Body of pancreas (tissue), 4 donors: ENCODE measurements at regions not wholly inside any gene's neighbourhood (a gene's known extent, or its start where the extent isn't known, plus 50 kb on each side); places are given as distances from the start of the nearest gene placed in this dataset.

Experiments
- ATAC-seq: fragments of 150-250 bp; one replicate; pipeline ENCODE4 v1.9.1; 2016
- DNase-seq, 4 donors: peaks; one replicate each; pipeline ENCODE4 v3.0.0-alpha.2; 2019
- H3K27ac ChIP-seq, 4 donors: fragments of 200-600 bp; sonication (generic); 1 replicate in 3 of 4; 2 replicates in 1 of 4; pipeline versions ENCODE4 v1.5.1 to v1.6.1; 2016 to 2019; ENCODE audit warnings: mild to moderate bottlenecking in 1 of 4, mixed read lengths in 1 of 4, moderate library complexity in 1 of 4
- H3K27me3 ChIP-seq, 2 donors: fragments of 200-600 bp; sonication (generic); one replicate each; pipeline ENCODE4 v1.6.0; 2016; ENCODE audit warnings: mild to moderate bottlenecking in 1 of 2
- H3K36me3 ChIP-seq, 2 donors: fragments of 200-600 bp; sonication (generic); replicated peaks in 1 of 2; 2 replicates each; pipeline ENCODE4 v1.5.1; 2016; ENCODE audit warnings: low read depth in 2 of 2; ENCODE audit not compliant: insufficient read depth in 1 of 2
- H3K4me1 ChIP-seq: fragments of 200-600 bp; sonication (generic); one replicate; pipeline ENCODE4 v1.6.0; 2016
- H3K4me3 ChIP-seq, 2 donors: fragments of 200-600 bp; sonication (generic); 1 replicate in 1 of 2; 2 replicates in 1 of 2; pipeline ENCODE4 v1.5.1; 2016 to 2019
- H3K9me3 ChIP-seq, 3 donors: fragments of 200-600 bp; sonication (generic); 1 replicate in 2 of 3; 2 replicates in 1 of 3; pipeline ENCODE4 v1.5.1; 2016
- CTCF ChIP-seq, 7 experiments: fragments of 450-650 bp in 4 of 7; fragments of 200-600 bp in 3 of 7; sonication (generic) in 3 of 7; IDR thresholded peaks; one replicate each; pipeline ENCODE4 v1.5.1; 2016 to 2019; ENCODE audit warnings: antibody characterized with exemption in 7 of 7
- POLR2A ChIP-seq, 3 donors: fragments of 450-650 bp; IDR thresholded peaks; one replicate each; pipeline ENCODE4 v1.6.1; 2016; ENCODE audit warnings: antibody characterized with exemption in 3 of 3, mild to moderate bottlenecking in 2 of 3
- WGBS, 2 donors: methylation state at CpG; one replicate each; pipeline ENCODE4 v1.1.5; 2017; 5-methylcytosine and 5-hydroxymethylcytosine counted together
- intact Hi-C: fragments of 100-400 bp; cut with DNase I; formaldehyde crosslinking; loops from one replicate; pipeline ENCODE4 v1.15.1; 2023

GRCh38 chr2:198807131-198807530 is 650.6 kb downstream of the SATB2 start:
- DNase-seq (no peak), ATAC-seq (no peak)
- Histone ChIP-seq H3K27ac (no peak overlapping the region), H3K9me3 (no peaks in the 10 kb centered on the region), H3K36me3 (no peaks in the 10 kb centered on the region), H3K4me1 (no peaks in the 10 kb centered on the region), H3K4me3 (no peak overlapping the region), H3K27me3 (no peaks in the 10 kb centered on the region)
- WGBS, 2 donors, result 79 to 86% methylated on average over 2 of the region's 2 CpGs
- no peak for TF ChIP-seq POLR2A (IDR thresholded peaks at IDR 0.05)
- TF ChIP-seq CTCF (IDR thresholded peaks at IDR 0.05), result no peak
- intact Hi-C loops, result no loop called here

- H3K27me3 ChIP-seq, result no peaks in the 10 kb centered on the region
- no peak overlapping the region for H3K4me3 ChIP-seq
- intact Hi-C loops, result no loop called here
- no peak for ATAC-seq
- no peak for DNase-seq
- no peaks in the 10 kb centered on the region for H3K9me3 ChIP-seq
- no peaks in the 10 kb centered on the region for H3K36me3 ChIP-seq
- 47 to 63% methylated on average over 2 of the region's 2 CpGs for WGBS, 2 donors
- TF ChIP-seq CTCF (IDR thresholded peaks at IDR 0.05), result no peak
- TF ChIP-seq POLR2A (IDR thresholded peaks at IDR 0.05), result no peak
- no peak overlapping the region for H3K27ac ChIP-seq
- no peaks in the 10 kb centered on the region for H3K4me1 ChIP-seq
Observed at GRCh38 chr2:198795419-198795818, 662.3 kb downstream of the SATB2 start.

- ATAC-seq (no peak), DNase-seq (no peak)
- intact Hi-C loops, result no loop called here
- Histone ChIP-seq H3K9me3 (no peaks in the 10 kb centered on the region), H3K36me3 (no peaks in the 10 kb centered on the region), H3K27me3 (no peaks in the 10 kb centered on the region), H3K27ac (no peak overlapping the region), H3K4me1 (no peaks in the 10 kb centered on the region), H3K4me3 (no peak overlapping the region)
- TF ChIP-seq POLR2A (IDR thresholded peaks at IDR 0.05) (no peak), CTCF (IDR thresholded peaks at IDR 0.05) (no peak)
- WGBS, 2 donors, result 0% methylated on average over 1 of the region's 1 CpG
Observed at GRCh38 chr2:198791623-198792022, 666.1 kb downstream of the SATB2 start.

- Histone ChIP-seq H3K4me3 (no peak overlapping the region), H3K27ac (no peak overlapping the region), H3K9me3 (no peaks in the 10 kb centered on the region), H3K4me1 (no peaks in the 10 kb centered on the region), H3K27me3 (no peaks in the 10 kb centered on the region), H3K36me3 (no peaks in the 10 kb centered on the region)
- ATAC-seq (no peak), DNase-seq (no peak)
- intact Hi-C loops, result no loop called here
- TF ChIP-seq CTCF (IDR thresholded peaks at IDR 0.05) (no peak), POLR2A (IDR thresholded peaks at IDR 0.05) (no peak)
- WGBS, 2 donors, result 6% methylated on average over 2 of the region's 2 CpGs
Observed at GRCh38 chr2:198788676-198789075, 669.1 kb downstream of the SATB2 start.

- no peak for ATAC-seq
- TF ChIP-seq POLR2A (IDR thresholded peaks at IDR 0.05), result no peak
- no peak for TF ChIP-seq CTCF (IDR thresholded peaks at IDR 0.05)
- H3K27me3 ChIP-seq, result no peaks in the 10 kb centered on the region
- no peak for DNase-seq
- H3K4me3 ChIP-seq, result no peak overlapping the region
- no peak overlapping the region for H3K27ac ChIP-seq
- no peaks in the 10 kb centered on the region for H3K9me3 ChIP-seq
- intact Hi-C loops, result no loop called here
- 42 to 46% methylated on average over 3 of the region's 3 CpGs for WGBS, 2 donors
- no peaks in the 10 kb centered on the region for H3K4me1 ChIP-seq
- H3K36me3 ChIP-seq, result no peaks in the 10 kb centered on the region
Observed at GRCh38 chr2:198782734-198783133, 675.0 kb downstream of the SATB2 start.
